Suprapubic skin (tissue), 4 donors: ENCODE measurements at regions not wholly inside any gene's neighbourhood (a gene's known extent, or its start where the extent isn't known, plus 50 kb on each side); places are given as distances from the start of the nearest gene placed in this dataset.

Source experiments
- CTCF ChIP-seq, 2 donors: fragments of 200-600 bp in 1 of 2; fragments of 450-650 bp in 1 of 2; sonication (generic) in 1 of 2; IDR thresholded peaks; one replicate each; pipeline ENCODE4 v1.5.1; 2016 to 2019; ENCODE audit warnings: antibody characterized with exemption in 2 of 2, mild to moderate bottlenecking in 1 of 2, moderate library complexity in 1 of 2
- EP300 ChIP-seq: sonication (generic); formaldehyde crosslinking; IDR thresholded peaks from one replicate; pipeline ENCODE4 v1.6.1; 2017; ENCODE audit warnings: antibody characterized with exemption
- POLR2A ChIP-seq, 2 donors: fragments of 450-650 bp; IDR thresholded peaks; one replicate each; pipeline ENCODE4 v1.6.1; 2017; ENCODE audit warnings: antibody characterized with exemption in 2 of 2, mild to moderate bottlenecking in 2 of 2, moderate library complexity in 2 of 2
- POLR2AphosphoS5 ChIP-seq, 3 donors: sonication (generic); formaldehyde crosslinking; IDR thresholded peaks; one replicate each; pipeline ENCODE4 v1.6.1; 2017; ENCODE audit warnings: antibody characterized with exemption in 3 of 3

GRCh38 chr3:189494632-189495031 lies 136.6 kb upstream of the TP63 start:
- TF ChIP-seq CTCF (IDR thresholded peaks at IDR 0.05), result no peak
- TF ChIP-seq POLR2A (IDR thresholded peaks at IDR 0.05), result no peak
- TF ChIP-seq POLR2AphosphoS5 (IDR thresholded peaks at IDR 0.05), result no peak
- TF ChIP-seq EP300, result no peak
